Loucy (cell line): ENCODE measurements at regions not wholly inside any gene's neighbourhood (a gene's known extent, or its start where the extent isn't known, plus 50 kb on each side); places are given as distances from the start of the nearest gene placed in this dataset.

Source experiments
- H2AFZ ChIP-seq: fragments of 200-600 bp; sonication (generic); 2 replicates; pipeline ENCODE4 v1.6.0; 2016; ENCODE audit warnings: antibody characterized with exemption, mild to moderate bottlenecking, low read length, moderate library complexity
- H3F3A ChIP-seq: fragments of 200-600 bp; 2 replicates; pipeline ENCODE4 v1.6.0; 2016; ENCODE audit warnings: antibody characterized with exemption, low read depth, mild to moderate bottlenecking
- H3K27me3 ChIP-seq: fragments of 200-600 bp; sonication (generic); 2 replicates; pipeline ENCODE4 v1.6.1; 2014; ENCODE audit warnings: low read length, mild to moderate bottlenecking; ENCODE audit not compliant: insufficient read depth, poor library complexity, severe bottlenecking
- H3K36me3 ChIP-seq: fragments of 200-600 bp; sonication (generic); 2 replicates; pipeline ENCODE4 v1.6.1; 2016; ENCODE audit warnings: low read length; ENCODE audit not compliant: insufficient read depth
- H3K4me1 ChIP-seq: fragments of 200-600 bp; sonication (generic); 2 replicates; pipeline ENCODE4 v1.5.1; 2014; ENCODE audit warnings: low read length, mild to moderate bottlenecking; ENCODE audit not compliant: insufficient read depth, poor library complexity, severe bottlenecking
- H3K4me2 ChIP-seq: fragments of 200-600 bp; sonication (generic); 2 replicates; pipeline ENCODE4 v1.6.0; 2014; ENCODE audit warnings: antibody characterized with exemption, low read length, low read depth, mild to moderate bottlenecking; ENCODE audit not compliant: poor library complexity, severe bottlenecking
- H3K4me3 ChIP-seq: fragments of 200-600 bp; sonication (generic); 2 replicates; pipeline ENCODE4 v1.5.1; 2014; ENCODE audit warnings: low read length, mild to moderate bottlenecking, mixed read lengths; ENCODE audit not compliant: poor library complexity, severe bottlenecking
- H3K79me2 ChIP-seq: fragments of 200-600 bp; sonication (generic); 2 replicates; pipeline ENCODE4 v1.6.1; 2014; ENCODE audit warnings: low read length; ENCODE audit not compliant: insufficient read depth
- H3K9ac ChIP-seq: fragments of 200-600 bp; sonication (generic); 2 replicates; pipeline ENCODE4 v1.6.0; 2014; ENCODE audit warnings: mild to moderate bottlenecking, low read depth, low read length, moderate library complexity; ENCODE audit not compliant: poor library complexity, severe bottlenecking
- H3K9me2 ChIP-seq: fragments of 200-600 bp; sonication (generic); replicated peaks from 2 replicates; pipeline ENCODE4 v1.6.1; 2016; ENCODE audit warnings: low read depth, low read length, mixed read lengths
- H3K9me3 ChIP-seq: fragments of 200-600 bp; sonication (generic); 2 replicates; pipeline ENCODE4 v1.6.1; 2014; ENCODE audit warnings: mild to moderate bottlenecking, antibody characterized with exemption, low read length, low read depth; ENCODE audit not compliant: insufficient read depth
- H4K20me1 ChIP-seq: fragments of 200-600 bp; sonication (generic); 2 replicates; pipeline ENCODE4 v1.6.0; 2014; ENCODE audit warnings: antibody characterized with exemption, low read length, mild to moderate bottlenecking; ENCODE audit not compliant: insufficient read depth, poor library complexity, severe bottlenecking
- EZH2phosphoT487 ChIP-seq: fragments of 200-600 bp; IDR thresholded peaks from 2 replicates; pipeline ENCODE4 v1.6.1; 2018; ENCODE audit warnings: antibody characterized with exemption, mild to moderate bottlenecking, moderate library complexity, borderline replicate concordance
- TF ChIP-seq, protein P1 (sequence below): fragments of 200-600 bp; sonication (generic); conservative IDR thresholded peaks from 2 replicates; pipeline ENCODE4 v1.5.1; 2014; ENCODE audit warnings: mild to moderate bottlenecking, antibody characterized with exemption, low read length

DNA sequence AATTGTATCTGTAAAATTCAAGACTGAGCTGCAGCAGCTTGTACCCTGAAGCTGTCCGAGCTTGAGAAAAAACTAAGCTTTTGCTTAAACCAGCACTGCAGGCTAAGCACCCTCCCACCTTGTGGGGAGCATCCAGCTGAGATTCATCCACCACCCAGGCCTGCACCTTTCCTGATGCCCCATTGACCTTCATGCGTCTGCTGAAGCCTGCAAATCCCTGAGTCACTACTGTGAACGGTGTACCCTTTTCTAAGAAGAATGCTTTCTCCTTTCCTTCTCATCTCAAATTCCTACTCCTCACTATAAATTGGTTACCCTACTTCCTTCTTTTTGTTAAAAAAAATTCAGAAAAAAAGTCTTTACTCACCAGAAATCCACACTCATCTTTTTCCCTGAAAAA, 90.9 kb upstream of the RGS18 start:
- Histone ChIP-seq H3K4me3 (no peak overlapping the region), H3K27me3 (no peaks in the 10 kb centered on the region), H3K36me3 (no peaks in the 10 kb centered on the region), H3K4me2 (no peak overlapping the region), H4K20me1 (no peaks in the 10 kb centered on the region), H3K9me3 (no peaks in the 10 kb centered on the region), H3F3A (no peaks in the 10 kb centered on the region), H3K4me1 (peaks cover 29% of the 10 kb centered on the region), H3K9me2 (no peaks in the 10 kb centered on the region), H3K79me2 (no peaks in the 10 kb centered on the region), H2AFZ (no peak overlapping the region), H3K9ac (no peak overlapping the region)
- TF ChIP-seq, protein P1, sequence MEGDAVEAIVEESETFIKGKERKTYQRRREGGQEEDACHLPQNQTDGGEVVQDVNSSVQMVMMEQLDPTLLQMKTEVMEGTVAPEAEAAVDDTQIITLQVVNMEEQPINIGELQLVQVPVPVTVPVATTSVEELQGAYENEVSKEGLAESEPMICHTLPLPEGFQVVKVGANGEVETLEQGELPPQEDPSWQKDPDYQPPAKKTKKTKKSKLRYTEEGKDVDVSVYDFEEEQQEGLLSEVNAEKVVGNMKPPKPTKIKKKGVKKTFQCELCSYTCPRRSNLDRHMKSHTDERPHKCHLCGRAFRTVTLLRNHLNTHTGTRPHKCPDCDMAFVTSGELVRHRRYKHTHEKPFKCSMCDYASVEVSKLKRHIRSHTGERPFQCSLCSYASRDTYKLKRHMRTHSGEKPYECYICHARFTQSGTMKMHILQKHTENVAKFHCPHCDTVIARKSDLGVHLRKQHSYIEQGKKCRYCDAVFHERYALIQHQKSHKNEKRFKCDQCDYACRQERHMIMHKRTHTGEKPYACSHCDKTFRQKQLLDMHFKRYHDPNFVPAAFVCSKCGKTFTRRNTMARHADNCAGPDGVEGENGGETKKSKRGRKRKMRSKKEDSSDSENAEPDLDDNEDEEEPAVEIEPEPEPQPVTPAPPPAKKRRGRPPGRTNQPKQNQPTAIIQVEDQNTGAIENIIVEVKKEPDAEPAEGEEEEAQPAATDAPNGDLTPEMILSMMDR: no peak
- no peak for TF ChIP-seq EZH2phosphoT487

DNA sequence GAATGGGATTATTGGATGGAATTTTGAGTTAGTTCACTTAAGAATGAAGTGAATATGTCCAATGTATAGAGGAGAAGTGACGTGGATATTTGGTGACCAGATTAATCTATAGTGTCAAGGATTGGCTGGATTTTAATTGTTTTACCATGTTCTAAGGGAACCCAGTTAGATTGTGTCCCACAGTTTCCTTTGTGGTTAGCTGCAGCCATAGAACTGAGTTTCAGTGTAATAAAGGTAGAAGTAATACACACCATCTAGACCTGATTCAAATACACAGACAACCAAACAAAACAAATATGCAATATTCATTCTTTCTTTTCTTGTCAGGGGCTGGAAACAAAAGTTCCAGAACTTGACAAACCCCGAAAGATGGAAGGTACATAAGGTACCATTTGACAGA, 88.0 kb upstream of the RGS18 start:
- Histone ChIP-seq H3K9ac (no peak overlapping the region), H3K4me3 (no peak overlapping the region), H4K20me1 (no peaks in the 10 kb centered on the region), H3K9me2 (no peaks in the 10 kb centered on the region), H3K36me3 (no peaks in the 10 kb centered on the region), H3K27me3 (no peaks in the 10 kb centered on the region), H3F3A (no peaks in the 10 kb centered on the region), H3K9me3 (no peaks in the 10 kb centered on the region), H3K79me2 (no peaks in the 10 kb centered on the region), H2AFZ (no peak overlapping the region), H3K4me2 (peak overlapping the region; percentile 47), H3K4me1 (peaks cover 29% of the 10 kb centered on the region)
- TF ChIP-seq, protein P1: no peak
- no peak for TF ChIP-seq EZH2phosphoT487

- Histone ChIP-seq H4K20me1 (no peaks in the 10 kb centered on the region), H3K9me3 (no peaks in the 10 kb centered on the region), H3K4me2 (no peak overlapping the region), H3K4me1 (peaks cover 8% of the 10 kb centered on the region), H3K27me3 (no peaks in the 10 kb centered on the region), H3K36me3 (no peaks in the 10 kb centered on the region), H3K9ac (no peak overlapping the region), H3K4me3 (no peak overlapping the region), H3K79me2 (no peaks in the 10 kb centered on the region), H3F3A (no peaks in the 10 kb centered on the region), H2AFZ (peak overlapping the region; percentile 46; the same call in 1 of the 2 replicates), H3K9me2 (no peaks in the 10 kb centered on the region; the same call in 1 of the 2 replicates)
- TF ChIP-seq, protein P1: no peak
- TF ChIP-seq EZH2phosphoT487: no peak
These were observed 77.6 kb upstream of the RGS18 start for GRCh38 chr1:192080684-192081083.
